ENCODE measurements at regions not wholly inside any gene's neighbourhood (a gene's known extent, or its start where the extent isn't known, plus 50 kb on each side); places are given as distances from the start of the nearest gene placed in this dataset.

GRCh38 chr11:116274521-116274920 lies 498.3 kb downstream of the BUD13 start:
- DNase-seq (ENCODE audit: low spot score): no peak
- in situ Hi-C loops (cut with HindIII; ENCODE audit: low sequenced_read_pairs): no loop called here

DNA sequence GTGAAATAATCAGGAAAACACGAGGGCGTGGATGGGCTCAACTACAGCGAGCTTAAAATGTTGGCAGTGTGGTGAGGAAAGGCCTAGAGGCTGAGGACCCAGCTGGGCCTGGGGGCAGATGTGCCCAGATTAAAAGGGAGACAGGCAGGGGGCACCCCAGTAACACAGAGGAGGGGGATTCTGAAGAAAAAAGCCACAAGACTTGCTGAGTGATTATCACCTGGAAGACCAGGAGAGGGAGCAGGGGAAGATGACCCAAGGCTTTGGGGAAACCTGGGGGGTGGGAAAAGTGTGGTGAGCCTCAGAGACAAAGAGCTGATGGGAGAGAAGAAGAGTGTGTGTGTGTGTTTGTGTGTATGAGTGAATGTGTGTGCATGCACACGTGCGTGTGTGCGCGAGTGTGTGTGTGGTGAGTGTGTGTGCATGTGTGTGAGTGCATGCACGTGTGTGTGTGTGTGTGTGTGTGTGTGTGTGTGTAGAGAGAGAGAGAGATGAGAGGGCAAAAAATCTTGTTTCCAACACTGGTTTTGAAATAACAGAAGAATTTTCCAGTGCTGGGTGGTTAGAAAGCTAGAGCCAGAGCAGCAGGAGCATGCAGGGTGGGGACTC lies 500.5 kb downstream of the BUD13 start:
- in situ Hi-C loops (cut with HindIII; ENCODE audit: low sequenced_read_pairs): no loop called here

GRCh38 chr11:116271479-116271878 lies 501.3 kb downstream of the BUD13 start:
- no peak for DNase-seq (ENCODE audit: low spot score)
- in situ Hi-C loops (cut with HindIII; ENCODE audit: low sequenced_read_pairs): no loop called here

More for the DNA sequence above, 500.5 kb downstream of the BUD13 start:
- no peak for DNase-seq (ENCODE audit: low spot score)

GRCh38 chr11:116267146-116267545 lies 505.6 kb downstream of the BUD13 start:
- in situ Hi-C loops (cut with HindIII; ENCODE audit: low sequenced_read_pairs): no loop called here
- no peak for DNase-seq (ENCODE audit: low spot score)

DNA sequence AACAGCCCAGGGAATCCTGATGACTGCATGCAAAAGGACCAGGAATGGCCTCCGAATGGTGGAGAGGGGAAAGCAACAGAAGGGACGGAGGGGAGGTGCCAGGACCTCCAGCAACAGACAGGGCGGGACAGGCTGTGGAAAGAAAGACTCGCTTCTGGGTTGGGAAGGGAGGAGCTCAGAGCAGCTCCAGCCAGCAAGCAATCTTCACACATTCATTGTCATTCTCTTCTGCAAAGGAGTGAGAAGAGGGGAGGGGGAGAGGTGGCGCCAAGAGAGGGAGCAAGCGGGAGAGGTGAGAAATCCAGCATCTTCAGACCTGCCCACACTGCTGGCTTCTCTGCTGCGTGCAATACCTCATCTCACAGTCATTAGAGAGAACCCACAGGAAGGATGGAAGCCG lies 509.0 kb downstream of the BUD13 start:
- in situ Hi-C loops (cut with HindIII; ENCODE audit: low sequenced_read_pairs): no loop called here
- no peak for DNase-seq (ENCODE audit: low spot score)

GRCh38 chr11:116263019-116263418 lies 509.8 kb downstream of the BUD13 start:
- no peak for DNase-seq (ENCODE audit: low spot score)
- in situ Hi-C loops (cut with HindIII; ENCODE audit: low sequenced_read_pairs): no loop called here

- DNase-seq (ENCODE audit: low spot score): peak; percentile 18
- in situ Hi-C loops (cut with HindIII; ENCODE audit: low sequenced_read_pairs): no loop called here
Measured at GRCh38 chr11:116262370-116262769, 510.4 kb downstream of the BUD13 start.

DNA sequence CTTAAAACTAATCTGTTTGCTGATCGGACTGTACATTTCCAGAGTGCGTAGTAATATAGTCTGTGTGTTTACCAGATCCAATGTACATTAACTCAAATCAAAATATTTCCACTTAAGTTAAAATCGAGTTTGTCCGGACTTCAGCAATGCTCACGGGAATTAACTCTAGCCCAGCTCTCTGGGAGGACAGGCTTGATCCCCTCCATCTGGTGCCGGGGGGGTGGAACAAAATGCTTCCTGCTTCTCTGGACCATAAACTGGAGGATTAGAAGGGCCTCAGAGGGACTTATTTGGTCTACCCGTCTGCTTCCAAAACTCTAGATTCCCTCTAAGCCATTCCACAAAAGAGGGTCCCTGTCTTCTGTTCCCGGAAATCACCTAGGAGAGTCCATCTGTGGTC lies 511.2 kb downstream of the BUD13 start:
- in situ Hi-C loops (cut with HindIII; ENCODE audit: low sequenced_read_pairs): no loop called here
- DNase-seq (ENCODE audit: low spot score): no peak

- in situ Hi-C loops (cut with HindIII; ENCODE audit: low sequenced_read_pairs): no loop called here
- no peak for DNase-seq (ENCODE audit: low spot score)
Measured at GRCh38 chr11:116258821-116259220, 514.0 kb downstream of the BUD13 start.

GRCh38 chr11:116257883-116258282 lies 514.9 kb downstream of the BUD13 start:
- in situ Hi-C loops (cut with HindIII; ENCODE audit: low sequenced_read_pairs): no loop called here
- no peak for DNase-seq (ENCODE audit: low spot score)

DNA sequence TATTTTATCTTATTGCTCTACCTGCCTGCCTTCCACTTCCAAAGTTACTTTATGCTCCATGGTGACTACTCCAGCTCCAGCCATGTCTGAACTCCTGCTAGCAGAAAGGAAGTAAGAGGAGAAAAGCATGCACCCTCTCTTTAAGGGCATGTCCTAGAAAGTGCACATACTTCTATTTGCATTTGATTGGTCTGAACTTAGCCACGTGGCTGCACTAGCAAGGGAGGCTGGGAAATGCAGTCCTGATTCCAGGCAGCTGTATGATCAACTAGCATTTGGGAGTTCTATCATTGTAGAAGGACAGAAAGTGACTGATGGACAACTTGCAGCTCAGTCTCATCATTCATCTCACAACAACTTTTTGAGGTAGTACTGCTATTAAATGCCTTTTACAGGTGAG lies 515.7 kb downstream of the BUD13 start:
- no peak for DNase-seq (ENCODE audit: low spot score)
- in situ Hi-C loops (cut with HindIII; ENCODE audit: low sequenced_read_pairs): no loop called here

GRCh38 chr11:116256215-116256614 lies 516.6 kb downstream of the BUD13 start:
- no peak for DNase-seq (ENCODE audit: low spot score)
- in situ Hi-C loops (cut with HindIII; ENCODE audit: low sequenced_read_pairs): no loop called here

GRCh38 chr11:116255321-116255953 lies 517.4 kb downstream of the BUD13 start:
- DNase-seq (ENCODE audit: low spot score): no peak
- in situ Hi-C loops (cut with HindIII; ENCODE audit: low sequenced_read_pairs): no loop called here

DNA sequence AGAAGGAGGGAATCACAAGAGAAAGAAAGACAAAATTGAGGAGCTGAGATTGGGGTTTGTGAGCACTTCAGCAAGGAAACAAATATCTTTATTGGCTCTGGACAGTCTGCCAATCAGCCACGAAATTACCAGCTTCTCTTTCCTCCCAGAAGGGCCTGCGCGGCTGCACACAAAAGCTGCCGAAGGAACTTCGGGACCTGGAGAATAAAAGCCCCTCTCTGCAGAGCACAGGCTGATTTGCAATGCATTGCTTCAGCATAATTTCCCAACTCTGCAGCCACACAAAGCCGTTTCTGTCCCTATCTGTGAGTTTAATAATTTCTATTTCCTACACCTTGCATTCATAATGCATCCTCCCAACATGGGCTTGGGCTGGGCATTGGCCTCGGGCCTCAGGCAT lies 522.6 kb downstream of the BUD13 start:
- in situ Hi-C loops (cut with HindIII; ENCODE audit: low sequenced_read_pairs): no loop called here
- no peak for DNase-seq (ENCODE audit: low spot score)

DNA sequence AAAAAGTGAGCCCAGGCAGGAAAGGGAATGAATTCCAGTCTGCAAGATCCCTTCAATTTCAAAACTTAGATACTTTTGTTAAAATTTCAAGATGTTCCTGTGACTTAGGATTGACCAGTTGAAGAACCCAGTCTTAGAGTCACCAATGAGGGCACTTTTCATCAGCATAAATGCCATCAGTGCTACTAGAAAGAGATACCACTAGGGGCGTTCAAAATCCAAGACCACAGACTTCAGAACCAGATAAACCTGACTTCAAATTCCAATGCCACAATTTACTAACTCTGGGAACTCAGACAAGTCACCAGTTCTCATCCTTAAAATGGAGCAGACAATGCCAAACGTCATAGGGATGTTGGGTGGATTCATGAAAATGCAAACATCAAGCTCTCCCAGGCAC lies 523.2 kb downstream of the BUD13 start:
- no peak for DNase-seq (ENCODE audit: low spot score)
- in situ Hi-C loops (cut with HindIII; ENCODE audit: low sequenced_read_pairs): loop anchor here (5.0 kb wide), 1 partner anchor 63 kb away; no protein-coding TSS in a partner anchor

GRCh38 chr11:116244889-116245288 lies 527.9 kb downstream of the BUD13 start:
- peak; percentile 84 for DNase-seq (ENCODE audit: low spot score)
- in situ Hi-C loops (cut with HindIII; ENCODE audit: low sequenced_read_pairs): loop anchor here (5.0 kb wide), 1 partner anchor 67 kb away; no protein-coding TSS in a partner anchor

DNA sequence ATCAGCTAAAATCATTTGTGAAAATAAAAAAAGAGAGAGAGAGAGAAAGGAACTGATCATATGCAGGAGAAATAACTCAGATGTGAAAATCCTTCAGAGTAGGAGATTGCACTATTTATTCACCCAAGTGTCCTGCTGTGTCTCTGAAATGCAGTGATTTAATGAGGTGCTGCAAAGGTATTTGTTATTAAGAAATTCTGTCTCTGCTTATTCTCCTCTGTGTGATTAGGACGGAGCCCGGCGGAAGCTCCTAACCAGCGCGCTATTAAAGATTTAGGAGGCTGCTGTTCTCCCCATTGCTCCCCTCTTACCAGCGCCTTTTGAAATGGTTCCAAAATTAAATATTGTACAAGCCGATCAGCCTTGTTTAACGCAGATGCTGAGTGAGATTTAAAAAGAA lies 528.3 kb downstream of the BUD13 start:
- no peak for DNase-seq (ENCODE audit: low spot score)
- in situ Hi-C loops (cut with HindIII; ENCODE audit: low sequenced_read_pairs): no loop called here

- no peak for DNase-seq (ENCODE audit: low spot score)
- in situ Hi-C loops (cut with HindIII; ENCODE audit: low sequenced_read_pairs): no loop called here
Measured at GRCh38 chr11:116243991-116244390, 528.8 kb downstream of the BUD13 start.

DNA sequence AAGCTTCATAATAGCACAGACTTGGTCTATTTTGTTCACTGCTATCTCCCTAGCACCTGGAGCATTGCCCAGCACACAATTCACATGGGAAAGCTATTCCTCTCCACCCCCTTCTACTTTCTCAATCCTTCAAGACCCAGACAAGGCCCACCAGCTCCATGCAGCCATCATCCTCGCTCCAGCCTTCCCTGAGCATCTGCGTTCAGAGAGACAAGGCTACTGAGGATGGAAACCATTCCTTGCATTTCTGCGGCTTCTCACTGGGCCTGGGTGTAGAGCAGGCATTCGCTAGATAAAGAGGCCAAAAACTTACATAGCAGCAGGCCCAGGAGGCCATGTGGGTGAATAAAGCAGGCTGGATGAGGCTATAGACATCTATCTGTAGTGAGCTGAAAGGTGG lies 530.8 kb downstream of the BUD13 start:
- in situ Hi-C loops (cut with HindIII; ENCODE audit: low sequenced_read_pairs): no loop called here
- no peak for DNase-seq (ENCODE audit: low spot score)

- in situ Hi-C loops (cut with HindIII; ENCODE audit: low sequenced_read_pairs): no loop called here
- no peak for DNase-seq (ENCODE audit: low spot score)
Measured at GRCh38 chr11:116240710-116241109, 532.1 kb downstream of the BUD13 start.

DNA sequence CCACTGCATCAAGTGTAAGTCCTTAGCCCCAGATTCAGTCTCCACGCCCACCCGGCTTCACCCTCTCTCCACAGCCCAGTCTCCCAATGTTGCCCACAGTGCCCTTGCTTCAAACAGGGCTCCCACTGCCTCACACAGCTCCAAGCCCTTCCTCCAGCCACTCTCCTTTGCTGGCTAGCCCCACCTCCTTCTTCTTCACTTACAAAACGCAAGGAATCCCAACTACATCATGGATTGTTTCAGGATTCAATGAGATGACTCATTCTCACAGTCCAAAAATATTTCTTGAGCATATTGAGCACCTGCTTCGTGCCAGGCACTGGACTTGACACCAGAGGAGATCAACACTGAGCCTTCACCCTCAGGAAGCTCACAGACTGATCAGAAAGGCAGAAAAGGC lies 533.5 kb downstream of the BUD13 start:
- in situ Hi-C loops (cut with HindIII; ENCODE audit: low sequenced_read_pairs): no loop called here
- no peak for DNase-seq (ENCODE audit: low spot score)

Data from G401 (cell line).